Keratinocyte (primary cell): ENCODE measurements at regions not wholly inside any gene's neighbourhood (a gene's known extent, or its start where the extent isn't known, plus 50 kb on each side); places are given as distances from the start of the nearest gene placed in this dataset.

Experiments used
- EZH2 ChIP-seq: IDR thresholded peaks from one replicate; pipeline ENCODE4 v1.6.1; 2012; ENCODE audit warnings: inconsistent platforms, mild to moderate bottlenecking, low read length, moderate library complexity
- TF ChIP-seq, protein P1 (sequence below), 3 experiments: IDR thresholded peaks in 1 of 3; conservative IDR thresholded peaks in 1 of 3; optimal IDR thresholded peaks in 1 of 3; 2 replicates in 2 of 3; 3 replicates in 1 of 3; pipeline versions ENCODE3 to v1.5.1; 2011; ENCODE audit warnings: low read length in 3 of 3, mild to moderate bottlenecking in 3 of 3, moderate library complexity in 2 of 3, control low read depth in 1 of 3, inconsistent platforms in 1 of 3; ENCODE audit not compliant: insufficient read depth in 2 of 3; ENCODE audit errors: extremely low read depth in 1 of 3

- TF ChIP-seq, protein P1, sequence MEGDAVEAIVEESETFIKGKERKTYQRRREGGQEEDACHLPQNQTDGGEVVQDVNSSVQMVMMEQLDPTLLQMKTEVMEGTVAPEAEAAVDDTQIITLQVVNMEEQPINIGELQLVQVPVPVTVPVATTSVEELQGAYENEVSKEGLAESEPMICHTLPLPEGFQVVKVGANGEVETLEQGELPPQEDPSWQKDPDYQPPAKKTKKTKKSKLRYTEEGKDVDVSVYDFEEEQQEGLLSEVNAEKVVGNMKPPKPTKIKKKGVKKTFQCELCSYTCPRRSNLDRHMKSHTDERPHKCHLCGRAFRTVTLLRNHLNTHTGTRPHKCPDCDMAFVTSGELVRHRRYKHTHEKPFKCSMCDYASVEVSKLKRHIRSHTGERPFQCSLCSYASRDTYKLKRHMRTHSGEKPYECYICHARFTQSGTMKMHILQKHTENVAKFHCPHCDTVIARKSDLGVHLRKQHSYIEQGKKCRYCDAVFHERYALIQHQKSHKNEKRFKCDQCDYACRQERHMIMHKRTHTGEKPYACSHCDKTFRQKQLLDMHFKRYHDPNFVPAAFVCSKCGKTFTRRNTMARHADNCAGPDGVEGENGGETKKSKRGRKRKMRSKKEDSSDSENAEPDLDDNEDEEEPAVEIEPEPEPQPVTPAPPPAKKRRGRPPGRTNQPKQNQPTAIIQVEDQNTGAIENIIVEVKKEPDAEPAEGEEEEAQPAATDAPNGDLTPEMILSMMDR (optimal IDR thresholded peaks at IDR 0.05 in 1 of 3, IDR thresholded peaks at IDR 0.05 in 1 of 3, conservative IDR thresholded peaks at IDR 0.05 in 1 of 3; ENCODE audit: extremely low read depth in 1 of 3, insufficient read depth in 2 of 3, low read length in 3 of 3): no peak
- no peak for TF ChIP-seq EZH2
These were observed 87.0 kb upstream of the NDP start for GRCh38 chrX:44060221-44060620.
